Aorta (tissue), 5 donors: ENCODE measurements at regions not wholly inside any gene's neighbourhood (a gene's known extent, or its start where the extent isn't known, plus 50 kb on each side); places are given as distances from the start of the nearest gene placed in this dataset.

Experiments
- ATAC-seq: fragments of 200-7000 bp; cut with Tn5 transposase; one replicate; pipeline ENCODE4 v1.9.1; 2022; ENCODE audit warnings: moderate library complexity; ENCODE audit not compliant: low FRiP score
- DNase-seq, 2 donors: peaks; one replicate each; pipeline ENCODE4 v3.0.0-alpha.2; 2020
- H3K27ac ChIP-seq, 2 donors: one replicate each; pipeline ENCODE4 v1.5.1; 2013; ENCODE audit warnings: low read length in 2 of 2, mild to moderate bottlenecking in 2 of 2, moderate library complexity in 2 of 2, control low read depth in 1 of 2, inconsistent platforms in 1 of 2, low read depth in 1 of 2
- H3K27me3 ChIP-seq, 2 donors: one replicate each; pipeline ENCODE4 v1.6.1; 2013; ENCODE audit warnings: control low read depth in 1 of 2, low read length in 1 of 2, mild to moderate bottlenecking in 1 of 2, moderate library complexity in 1 of 2; ENCODE audit not compliant: insufficient read depth in 2 of 2, control insufficient read depth in 1 of 2
- H3K36me3 ChIP-seq, 2 donors: one replicate each; pipeline ENCODE4 v1.6.1; 2013; ENCODE audit warnings: control low read depth in 1 of 2, low read length in 1 of 2, mild to moderate bottlenecking in 1 of 2; ENCODE audit not compliant: insufficient read depth in 2 of 2, control insufficient read depth in 1 of 2
- H3K4me1 ChIP-seq, 2 donors: one replicate each; pipeline ENCODE4 v1.6.1; 2013; ENCODE audit warnings: low read length in 2 of 2, control low read depth in 1 of 2, mild to moderate bottlenecking in 1 of 2, moderate library complexity in 1 of 2; ENCODE audit not compliant: insufficient read depth in 2 of 2, control insufficient read depth in 1 of 2
- H3K4me3 ChIP-seq, 2 donors: one replicate each; pipeline ENCODE4 v1.5.1; 2013; ENCODE audit warnings: low read length in 2 of 2, control low read depth in 1 of 2, mild to moderate bottlenecking in 1 of 2
- H3K9me3 ChIP-seq: one replicate; pipeline ENCODE4 v1.6.1; 2013; ENCODE audit warnings: mild to moderate bottlenecking, low read length; ENCODE audit not compliant: control insufficient read depth
- WGBS, 2 donors: extraction: QIAGEN DNeasy Blood & Tissue Kit; methylation state at CpG; one replicate each; pipeline ENCODE4 v1.1.7; 2013; 5-methylcytosine and 5-hydroxymethylcytosine counted together
- intact Hi-C, 2 donors: fragments of 100-400 bp; cut with DNase I; formaldehyde crosslinking; loops; one replicate each; pipeline versions ENCODE4 v1.14.2 to v1.15.0; 2022
- donor health status: healthy with polysubstance abuse.
- donor health status: Bipolar disorder and iron deficiency.
- donor health status: DM: no; HTN: no; CAD: no.
- donor health status: DM: no; HTN: no; CAD: no.
- donor health status: DM: yes; HTN: yes; CAD: no.

GRCh38 chr3:161990036-161990435 lies 493.4 kb downstream of the OTOL1 start:
- Histone ChIP-seq H3K27ac (no peak overlapping the region), H3K27me3 (no peaks in the 10 kb centered on the region), H3K36me3 (no peaks in the 10 kb centered on the region), H3K4me3 (no peak overlapping the region), H3K4me1 (no peaks in the 10 kb centered on the region), H3K9me3 (no peaks in the 10 kb centered on the region)
- DNase-seq (no peak), ATAC-seq (no peak)
- intact Hi-C loops = no loop called here
- WGBS, 2 donors = 83 to 88% methylated on average over 3 of the region's 3 CpGs

- DNase-seq = no peak
- Histone ChIP-seq H3K27me3 (no peaks in the 10 kb centered on the region), H3K27ac (no peak overlapping the region), H3K4me1 (no peaks in the 10 kb centered on the region), H3K9me3 (no peaks in the 10 kb centered on the region), H3K36me3 (no peaks in the 10 kb centered on the region), H3K4me3 (no peak overlapping the region)
- 93 to 96% methylated on average over 4 of the region's 4 CpGs for WGBS, 2 donors
- intact Hi-C loops = no loop called here
- no peak for ATAC-seq
Observed at GRCh38 chr3:161991901-161992540, 495.4 kb downstream of the OTOL1 start.

GRCh38 chr3:161999846-162000245 lies 503.2 kb downstream of the OTOL1 start:
- H3K27me3 ChIP-seq = no peaks in the 10 kb centered on the region
- 77 to 82% methylated on average over 2 of the region's 2 CpGs for WGBS, 2 donors
- no peak overlapping the region for H3K27ac ChIP-seq
- DNase-seq (no peak), ATAC-seq (no peak)
- no peak overlapping the region for H3K4me3 ChIP-seq
- H3K4me1 ChIP-seq = no peaks in the 10 kb centered on the region
- H3K9me3 ChIP-seq = no peaks in the 10 kb centered on the region
- intact Hi-C loops = no loop called here
- H3K36me3 ChIP-seq = no peaks in the 10 kb centered on the region

- H3K4me1 ChIP-seq = no peaks in the 10 kb centered on the region
- no peak for ATAC-seq
- H3K27me3 ChIP-seq = no peaks in the 10 kb centered on the region
Observed at GRCh38 chr3:162007722-162008121, 511.1 kb downstream of the OTOL1 start.

GRCh38 chr3:162012633-162013032 lies 516.0 kb downstream of the OTOL1 start:
- ATAC-seq = no peak
- DNase-seq = no peak
- WGBS, 2 donors = 85 to 89% methylated on average over 3 of the region's 3 CpGs
- Histone ChIP-seq H3K4me3 (no peak overlapping the region), H3K9me3 (no peaks in the 10 kb centered on the region), H3K27me3 (no peaks in the 10 kb centered on the region), H3K27ac (no peak overlapping the region), H3K36me3 (no peaks in the 10 kb centered on the region), H3K4me1 (no peaks in the 10 kb centered on the region)
- intact Hi-C loops = no loop called here

More at GRCh38 chr3:162007722-162008121, 511.1 kb downstream of the OTOL1 start:
- DNase-seq = no peak
- intact Hi-C loops = no loop called here
- 49 to 85% methylated on average over 2 of the region's 2 CpGs for WGBS, 2 donors
- Histone ChIP-seq H3K4me3 (no peak overlapping the region), H3K9me3 (no peaks in the 10 kb centered on the region), H3K36me3 (no peaks in the 10 kb centered on the region), H3K27ac (no peak overlapping the region)

GRCh38 chr3:162014284-162014683 lies 517.7 kb downstream of the OTOL1 start:
- Histone ChIP-seq H3K9me3 (no peaks in the 10 kb centered on the region), H3K27ac (no peak overlapping the region), H3K36me3 (no peaks in the 10 kb centered on the region), H3K4me3 (no peak overlapping the region), H3K4me1 (no peaks in the 10 kb centered on the region), H3K27me3 (no peaks in the 10 kb centered on the region)
- DNase-seq (no peak), ATAC-seq (no peak)
- WGBS, 2 donors = 98% methylated on average over 5 of the region's 5 CpGs
- intact Hi-C loops = no loop called here

- H3K27ac ChIP-seq = no peak overlapping the region
- H3K27me3 ChIP-seq = no peaks in the 10 kb centered on the region
- no peak overlapping the region for H3K4me3 ChIP-seq
- DNase-seq = no peak
- no peaks in the 10 kb centered on the region for H3K36me3 ChIP-seq
- no peaks in the 10 kb centered on the region for H3K4me1 ChIP-seq
- ATAC-seq = no peak
- intact Hi-C loops = no loop called here
- H3K9me3 ChIP-seq = no peaks in the 10 kb centered on the region
Observed at GRCh38 chr3:162015856-162016255, 519.2 kb downstream of the OTOL1 start.

- Histone ChIP-seq H3K4me3 (no peak overlapping the region), H3K36me3 (no peaks in the 10 kb centered on the region), H3K27ac (no peak overlapping the region), H3K9me3 (no peaks in the 10 kb centered on the region), H3K27me3 (no peaks in the 10 kb centered on the region), H3K4me1 (no peaks in the 10 kb centered on the region)
- ATAC-seq (no peak), DNase-seq (no peak)
- 86 to 93% methylated on average over 1 of the region's 1 CpG for WGBS, 2 donors
- intact Hi-C loops = no loop called here
Observed at GRCh38 chr3:162019817-162020216, 523.2 kb downstream of the OTOL1 start.

GRCh38 chr3:162021206-162021605 lies 524.6 kb downstream of the OTOL1 start:
- Histone ChIP-seq H3K27me3 (no peaks in the 10 kb centered on the region), H3K4me3 (no peak overlapping the region), H3K36me3 (no peaks in the 10 kb centered on the region), H3K4me1 (no peaks in the 10 kb centered on the region), H3K9me3 (no peaks in the 10 kb centered on the region), H3K27ac (no peak overlapping the region)
- ATAC-seq (no peak), DNase-seq (no peak)
- intact Hi-C loops = no loop called here
- 77 to 86% methylated on average over 4 of the region's 4 CpGs for WGBS, 2 donors
